Adrenal gland (tissue), 9 donors: ENCODE measurements at regions not wholly inside any gene's neighbourhood (a gene's known extent, or its start where the extent isn't known, plus 50 kb on each side); places are given as distances from the start of the nearest gene placed in this dataset.
"Not testable (repeated sequence)": the region's sequence is repeated elsewhere in the genome, so short reads cannot be mapped to it uniquely, and the experiment has no call there.

ENCODE experiments used
- DNase-seq, 7 donors: peaks; one replicate each; pipeline ENCODE4 v3.0.0-alpha.2; 2019 to 2020
- H3K27ac ChIP-seq, 5 donors: fragments of 200-600 bp; sonication (generic) in 4 of 5; 1 replicate in 3 of 5; 2 replicates in 2 of 5; pipeline versions ENCODE4 v1.5.1 to v1.8.0; 2016 to 2020; ENCODE audit warnings: mild to moderate bottlenecking in 1 of 5
- H3K27me3 ChIP-seq: fragments of 200-600 bp; 2 replicates; pipeline ENCODE4 v1.8.0; 2021
- H3K36me3 ChIP-seq, 2 donors: fragments of 200-600 bp; replicated peaks in 1 of 2; 1 replicate in 1 of 2; 2 replicates in 1 of 2; pipeline versions ENCODE4 v1.5.1 to v1.8.0; 2018 to 2022
- H3K4me1 ChIP-seq, 2 donors: fragments of 200-600 bp; replicated peaks in 1 of 2; 1 replicate in 1 of 2; 2 replicates in 1 of 2; pipeline versions ENCODE4 v1.5.1 to v1.8.0; 2018 to 2021
- H3K4me3 ChIP-seq, 4 donors: fragments of 200-600 bp; sonication (generic) in 3 of 4; one replicate each; pipeline ENCODE4 v1.5.1; 2016 to 2018
- H3K9me3 ChIP-seq, 3 donors: fragments of 200-600 bp; sonication (generic) in 1 of 3; replicated peaks in 1 of 3; 1 replicate in 2 of 3; 2 replicates in 1 of 3; pipeline versions ENCODE4 v1.5.1 to v1.8.0; 2016 to 2021
- CTCF ChIP-seq, 6 experiments: fragments of 450-650 bp in 4 of 6; fragments of 200-600 bp in 2 of 6; sonication (generic) in 1 of 6; IDR thresholded peaks; 1 replicate in 5 of 6; 2 replicates in 1 of 6; pipeline versions ENCODE4 v1.5.1 to v1.8.0; 2016 to 2021; ENCODE audit warnings: antibody characterized with exemption in 6 of 6, mild to moderate bottlenecking in 2 of 6, moderate library complexity in 1 of 6
- POLR2A ChIP-seq, 2 donors: fragments of 450-650 bp; IDR thresholded peaks; one replicate each; pipeline ENCODE4 v1.6.1; 2017; ENCODE audit warnings: antibody characterized with exemption in 2 of 2, mild to moderate bottlenecking in 2 of 2, moderate library complexity in 1 of 2
- WGBS, 4 donors: extraction: QIAGEN DNeasy Blood & Tissue Kit in 2 of 4; methylation state at CpG; one replicate each; pipeline versions ENCODE4 v1.1.5 to v1.1.7; 2013 to 2017; 5-methylcytosine and 5-hydroxymethylcytosine counted together
- intact Hi-C, 2 donors: fragments of 100-400 bp; cut with DNase I; formaldehyde crosslinking; loops; one replicate each; pipeline versions ENCODE4 v1.14.1 to v1.15.0; 2022 to 2023
- donor health status: healthy with polysubstance abuse.
- donor health status: Bipolar disorder and iron deficiency.
- donor health status: DM: yes; HTN: yes; CAD: no.
- donor health status: DM: no; HTN: no; CAD: no.
- donor health status: DM: no; HTN: no; CAD: no.

- WGBS, 4 donors: 84 to 91% (median 90%) methylated on average over 9 of the region's 9 CpGs
- H3K27ac ChIP-seq: no peak overlapping the region
- H3K4me1 ChIP-seq: no peaks in the 10 kb centered on the region
- no peaks in the 10 kb centered on the region for H3K9me3 ChIP-seq
- H3K27me3 ChIP-seq: no peaks in the 10 kb centered on the region
- DNase-seq: no peak
- intact Hi-C loops: no loop called here
- no peaks in the 10 kb centered on the region for H3K36me3 ChIP-seq
- no peak overlapping the region for H3K4me3 ChIP-seq
- TF ChIP-seq CTCF (IDR thresholded peaks at IDR 0.05) (no peak), POLR2A (IDR thresholded peaks at IDR 0.05) (no peak)
These were observed 1594.2 kb upstream of the CDH9 start for GRCh38 chr5:28632607-28633006.

- no peaks in the 10 kb centered on the region for H3K4me1 ChIP-seq
- peaks cover 0 to 4% (median 0%) of the 10 kb centered on the region in 3 donors for H3K9me3 ChIP-seq
- H3K36me3 ChIP-seq: no peaks in the 10 kb centered on the region
- intact Hi-C loops: no loop called here
- H3K4me3 ChIP-seq: no peak overlapping the region
- no peaks in the 10 kb centered on the region for H3K27me3 ChIP-seq
- DNase-seq: no peak
- no peak overlapping the region for H3K27ac ChIP-seq
- no peak for TF ChIP-seq POLR2A (IDR thresholded peaks at IDR 0.05)
- TF ChIP-seq CTCF (IDR thresholded peaks at IDR 0.05): no peak
- 84 to 91% (median 86%) methylated on average over 3 of the region's 3 CpGs for WGBS, 4 donors
These were observed 1565.5 kb upstream of the CDH9 start for GRCh38 chr5:28603869-28604268.

- no peak for TF ChIP-seq POLR2A (IDR thresholded peaks at IDR 0.05)
- TF ChIP-seq CTCF (IDR thresholded peaks at IDR 0.05): no peak
- no peak for DNase-seq
- no peak overlapping the region for H3K4me3 ChIP-seq
- 56 to 65% (median 63%) methylated on average over 2 of the region's 2 CpGs for WGBS, 4 donors
- no peaks in the 10 kb centered on the region for H3K9me3 ChIP-seq
- H3K36me3 ChIP-seq: no peaks in the 10 kb centered on the region
- H3K4me1 ChIP-seq: no peaks in the 10 kb centered on the region
- intact Hi-C loops: no loop called here
- H3K27me3 ChIP-seq: no peaks in the 10 kb centered on the region
- no peak overlapping the region for H3K27ac ChIP-seq
These were observed 1564.0 kb upstream of the CDH9 start for GRCh38 chr5:28602429-28602828.

GRCh38 chr5:28596707-28597106 lies 1558.3 kb upstream of the CDH9 start:
- DNase-seq, H3K36me3 ChIP-seq, H3K27ac ChIP-seq, H3K4me3 ChIP-seq, H3K4me1 ChIP-seq, H3K9me3 ChIP-seq, intact Hi-C loops, H3K27me3 ChIP-seq: not testable (repeated sequence)
- WGBS, 4 donors: 94 to 97% (median 96%) methylated on average over 7 to 26 of the region's 26 CpGs

- H3K36me3 ChIP-seq: no peaks in the 10 kb centered on the region
- H3K4me3 ChIP-seq: no peak overlapping the region
- intact Hi-C loops: no loop called here
- DNase-seq: no peak
- H3K27me3 ChIP-seq: no peaks in the 10 kb centered on the region
- H3K4me1 ChIP-seq: no peaks in the 10 kb centered on the region
- 79 to 88% (median 82%) methylated on average over 4 of the region's 4 CpGs for WGBS, 4 donors
- H3K27ac ChIP-seq: no peak overlapping the region
- TF ChIP-seq POLR2A (IDR thresholded peaks at IDR 0.05) (no peak), CTCF (IDR thresholded peaks at IDR 0.05) (no peak)
- no peaks in the 10 kb centered on the region for H3K9me3 ChIP-seq
These were observed 1542.2 kb upstream of the CDH9 start for GRCh38 chr5:28580616-28581015.
